ENCODE measurements at regions not wholly inside any gene's neighbourhood (a gene's known extent, or its start where the extent isn't known, plus 50 kb on each side); places are given as distances from the start of the nearest gene placed in this dataset.

GRCh38 chrX:95152810-95153209 is 1478.8 kb downstream of the FAM133A start:
- no peaks in the 10 kb centered on the region for H4K20me1 ChIP-seq (ENCODE audit: insufficient read depth, low read length)
- H3K9ac ChIP-seq (ENCODE audit: low read length) = no peak overlapping the region
- no peaks in the 10 kb centered on the region for H3K36me3 ChIP-seq (replicated peaks; ENCODE audit: low read depth, low read length)
- no peaks in the 10 kb centered on the region for H3K4me1 ChIP-seq (ENCODE audit: low read length)
- no peaks in the 10 kb centered on the region for H3K9me3 ChIP-seq (ENCODE audit: insufficient read depth, low read length)
- H3K27me3 ChIP-seq (ENCODE audit: low read depth, low read length) = no peaks in the 10 kb centered on the region
- H3K4me3 ChIP-seq (ENCODE audit: low read length) = no peak overlapping the region
- no peak overlapping the region for H2AFZ ChIP-seq (ENCODE audit: low read depth, low read length)
- H3K4me2 ChIP-seq (ENCODE audit: low read length) = no peak overlapping the region
- no peak overlapping the region for H3K27ac ChIP-seq (ENCODE audit: low read length)
- TF ChIP-seq EZH2phosphoT487 (IDR thresholded peaks at IDR 0.05; ENCODE audit: low read depth) = no peak
- TF ChIP-seq, protein P1, sequence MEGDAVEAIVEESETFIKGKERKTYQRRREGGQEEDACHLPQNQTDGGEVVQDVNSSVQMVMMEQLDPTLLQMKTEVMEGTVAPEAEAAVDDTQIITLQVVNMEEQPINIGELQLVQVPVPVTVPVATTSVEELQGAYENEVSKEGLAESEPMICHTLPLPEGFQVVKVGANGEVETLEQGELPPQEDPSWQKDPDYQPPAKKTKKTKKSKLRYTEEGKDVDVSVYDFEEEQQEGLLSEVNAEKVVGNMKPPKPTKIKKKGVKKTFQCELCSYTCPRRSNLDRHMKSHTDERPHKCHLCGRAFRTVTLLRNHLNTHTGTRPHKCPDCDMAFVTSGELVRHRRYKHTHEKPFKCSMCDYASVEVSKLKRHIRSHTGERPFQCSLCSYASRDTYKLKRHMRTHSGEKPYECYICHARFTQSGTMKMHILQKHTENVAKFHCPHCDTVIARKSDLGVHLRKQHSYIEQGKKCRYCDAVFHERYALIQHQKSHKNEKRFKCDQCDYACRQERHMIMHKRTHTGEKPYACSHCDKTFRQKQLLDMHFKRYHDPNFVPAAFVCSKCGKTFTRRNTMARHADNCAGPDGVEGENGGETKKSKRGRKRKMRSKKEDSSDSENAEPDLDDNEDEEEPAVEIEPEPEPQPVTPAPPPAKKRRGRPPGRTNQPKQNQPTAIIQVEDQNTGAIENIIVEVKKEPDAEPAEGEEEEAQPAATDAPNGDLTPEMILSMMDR (IDR thresholded peaks at IDR 0.05; ENCODE audit: low read depth, low read length) = no peak
- no peaks in the 10 kb centered on the region for H3K79me2 ChIP-seq (ENCODE audit: low read length)

DNA sequence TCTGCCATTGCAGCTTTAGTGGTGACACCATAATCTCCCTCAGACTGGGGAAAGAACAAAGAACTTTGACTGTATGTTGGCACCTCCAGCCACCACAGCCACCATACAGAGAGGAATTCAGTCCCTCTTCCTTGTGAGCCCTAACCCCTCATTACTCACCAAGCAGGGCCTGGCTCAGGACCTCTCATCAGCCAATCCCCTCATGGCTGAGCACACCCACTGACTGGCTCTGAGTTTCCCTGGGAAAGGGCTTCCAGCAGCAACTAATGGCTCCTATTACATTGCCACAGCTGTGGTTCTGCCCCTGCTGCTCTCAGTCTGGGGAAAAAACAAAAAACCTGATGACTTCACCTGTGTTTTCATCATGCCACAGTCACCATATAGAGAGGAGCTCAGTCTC is 1482.6 kb downstream of the FAM133A start:
- H2AFZ ChIP-seq (ENCODE audit: low read depth, low read length) = no peak overlapping the region
- H3K36me3 ChIP-seq (replicated peaks; ENCODE audit: low read depth, low read length) = no peaks in the 10 kb centered on the region
- no peak for TF ChIP-seq EZH2phosphoT487 (IDR thresholded peaks at IDR 0.05; ENCODE audit: low read depth)
- TF ChIP-seq, protein P1 (IDR thresholded peaks at IDR 0.05; ENCODE audit: low read depth, low read length) = no peak
- no peak overlapping the region for H3K4me3 ChIP-seq (ENCODE audit: low read length)
- no peaks in the 10 kb centered on the region for H3K27me3 ChIP-seq (ENCODE audit: low read depth, low read length)
- no peaks in the 10 kb centered on the region for H4K20me1 ChIP-seq (ENCODE audit: insufficient read depth, low read length)
- H3K9me3 ChIP-seq (ENCODE audit: insufficient read depth, low read length) = no peaks in the 10 kb centered on the region
- no peak overlapping the region for H3K9ac ChIP-seq (ENCODE audit: low read length)
- H3K79me2 ChIP-seq (ENCODE audit: low read length) = no peaks in the 10 kb centered on the region
- H3K4me2 ChIP-seq (ENCODE audit: low read length) = no peak overlapping the region
- H3K4me1 ChIP-seq (ENCODE audit: low read length) = no peaks in the 10 kb centered on the region
- H3K27ac ChIP-seq (ENCODE audit: low read length) = no peak overlapping the region

All from OCI-LY3 (cell line).